GM12864 (cell line): ENCODE measurements at regions not wholly inside any gene's neighbourhood (a gene's known extent, or its start where the extent isn't known, plus 50 kb on each side); places are given as distances from the start of the nearest gene placed in this dataset.

Experiments used
- DNase-seq: peaks from one replicate; pipeline ENCODE4 v3.0.0-alpha.2; 2011; ENCODE audit warnings: low read depth
- H3K4me3 ChIP-seq: 2 replicates; pipeline ENCODE4 v1.5.1; 2011; ENCODE audit warnings: mild to moderate bottlenecking, low read depth, low read length, control low read depth
- CTCF ChIP-seq: IDR thresholded peaks from 2 replicates; pipeline ENCODE4 v1.5.1; 2011; ENCODE audit warnings: low read depth, mild to moderate bottlenecking, moderate library complexity, low read length, control low read depth, inconsistent platforms; ENCODE audit errors: missing control alignments

- TF ChIP-seq CTCF = no peak
- no peak for DNase-seq
- no peak overlapping the region for H3K4me3 ChIP-seq
Measured at GRCh38 chr2:21599417-21599816, 475.6 kb downstream of the TDRD15 start.

DNA sequence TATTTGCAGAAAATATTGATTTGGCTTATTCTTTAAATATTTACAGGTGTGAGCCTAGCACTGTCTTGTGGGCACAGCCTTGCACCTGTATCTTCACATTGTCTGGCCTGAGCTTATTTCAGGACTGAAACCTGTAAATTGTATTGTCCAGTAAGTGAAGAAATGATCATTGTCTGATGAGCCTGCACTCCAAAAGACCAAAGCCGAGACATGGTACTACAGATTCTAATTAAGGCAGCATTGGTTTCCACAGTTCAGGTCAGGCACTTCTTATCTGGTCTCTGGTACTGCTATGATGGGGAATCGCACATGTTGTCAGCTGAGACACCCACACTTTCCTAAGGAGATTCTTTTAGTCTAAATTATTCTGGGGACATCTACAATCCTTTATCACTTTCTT, 479.0 kb downstream of the TDRD15 start:
- no peak for DNase-seq
- TF ChIP-seq CTCF = no peak
- H3K4me3 ChIP-seq = no peak overlapping the region

DNA sequence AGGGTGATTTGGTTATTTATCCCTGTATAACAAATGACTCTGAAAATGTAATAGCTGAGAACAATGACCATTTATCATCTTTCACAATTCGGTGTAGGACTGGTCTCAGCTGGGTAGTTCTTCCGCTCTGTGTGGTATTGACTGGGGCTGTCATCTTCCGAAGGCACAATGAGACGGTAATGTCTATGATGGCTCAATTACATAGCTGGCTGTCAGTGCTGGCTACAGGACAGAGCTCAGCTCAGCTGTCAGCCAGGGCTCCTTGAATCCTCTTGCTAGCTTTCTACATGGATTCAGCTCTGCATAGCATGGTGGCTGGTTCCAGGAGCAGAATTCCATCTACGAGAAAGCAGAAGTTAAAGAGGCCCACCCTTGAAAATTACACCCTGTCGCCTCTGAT, 483.8 kb downstream of the TDRD15 start:
- H3K4me3 ChIP-seq = no peak overlapping the region
- DNase-seq = no peak
- TF ChIP-seq CTCF = no peak

GRCh38 chr2:21610304-21610703, 486.5 kb downstream of the TDRD15 start:
- DNase-seq = no peak
- no peak overlapping the region for H3K4me3 ChIP-seq
- no peak for TF ChIP-seq CTCF

DNA sequence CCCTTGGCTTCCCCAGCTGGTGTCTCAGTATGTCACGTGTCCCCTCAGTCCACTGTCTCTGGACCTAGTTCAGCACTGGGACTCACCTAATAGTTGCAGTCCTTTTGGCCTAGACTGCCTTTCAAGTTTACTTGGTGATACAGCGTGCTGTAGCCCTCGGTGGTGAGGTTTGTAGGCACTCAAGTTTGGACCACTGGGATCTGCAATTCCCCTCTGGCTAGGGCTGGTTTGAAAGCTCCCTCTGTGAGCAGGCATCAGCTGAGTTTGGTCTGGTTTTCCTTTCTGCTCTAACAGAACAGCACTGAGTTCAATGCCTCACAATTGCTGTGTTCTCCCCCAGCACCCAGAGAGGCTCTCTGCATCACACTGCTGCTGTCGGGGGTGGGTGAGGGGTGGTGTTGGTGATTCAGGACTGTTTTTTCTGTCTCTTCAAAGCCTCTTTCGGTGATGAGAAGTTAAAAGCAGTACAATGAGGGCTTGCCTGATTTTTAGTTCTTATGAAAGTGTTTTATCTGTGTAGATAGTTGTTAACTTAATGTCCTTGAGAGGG, 494.2 kb downstream of the TDRD15 start:
- H3K4me3 ChIP-seq = no peak overlapping the region
- no peak for DNase-seq
- no peak for TF ChIP-seq CTCF

DNA sequence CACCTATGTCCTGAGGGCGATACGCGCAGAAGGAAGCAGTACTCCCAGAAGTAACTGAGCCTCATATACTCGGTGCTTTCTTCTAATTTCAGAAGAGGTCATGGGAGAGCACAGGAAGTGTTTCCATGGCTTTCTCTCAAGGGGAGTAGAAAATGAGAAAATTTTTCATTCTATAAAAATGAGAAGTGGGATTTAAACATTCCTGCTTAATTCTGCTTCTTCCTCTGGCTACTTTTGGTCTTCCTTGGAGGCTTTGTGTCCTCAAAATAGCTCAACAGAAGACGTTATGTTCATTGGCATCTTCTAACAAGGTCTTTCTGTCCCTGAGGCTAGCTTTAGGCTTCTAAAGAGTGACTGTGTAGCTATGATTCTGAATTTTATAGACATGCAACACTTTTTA, 497.0 kb downstream of the TDRD15 start:
- DNase-seq = no peak
- TF ChIP-seq CTCF = no peak
- H3K4me3 ChIP-seq = no peak overlapping the region

GRCh38 chr2:21627938-21628337, 504.2 kb downstream of the TDRD15 start:
- no peak overlapping the region for H3K4me3 ChIP-seq
- TF ChIP-seq CTCF = no peak
- DNase-seq = no peak
